ENCODE measurements at regions not wholly inside any gene's neighbourhood (a gene's known extent, or its start where the extent isn't known, plus 50 kb on each side); places are given as distances from the start of the nearest gene placed in this dataset.

DNA sequence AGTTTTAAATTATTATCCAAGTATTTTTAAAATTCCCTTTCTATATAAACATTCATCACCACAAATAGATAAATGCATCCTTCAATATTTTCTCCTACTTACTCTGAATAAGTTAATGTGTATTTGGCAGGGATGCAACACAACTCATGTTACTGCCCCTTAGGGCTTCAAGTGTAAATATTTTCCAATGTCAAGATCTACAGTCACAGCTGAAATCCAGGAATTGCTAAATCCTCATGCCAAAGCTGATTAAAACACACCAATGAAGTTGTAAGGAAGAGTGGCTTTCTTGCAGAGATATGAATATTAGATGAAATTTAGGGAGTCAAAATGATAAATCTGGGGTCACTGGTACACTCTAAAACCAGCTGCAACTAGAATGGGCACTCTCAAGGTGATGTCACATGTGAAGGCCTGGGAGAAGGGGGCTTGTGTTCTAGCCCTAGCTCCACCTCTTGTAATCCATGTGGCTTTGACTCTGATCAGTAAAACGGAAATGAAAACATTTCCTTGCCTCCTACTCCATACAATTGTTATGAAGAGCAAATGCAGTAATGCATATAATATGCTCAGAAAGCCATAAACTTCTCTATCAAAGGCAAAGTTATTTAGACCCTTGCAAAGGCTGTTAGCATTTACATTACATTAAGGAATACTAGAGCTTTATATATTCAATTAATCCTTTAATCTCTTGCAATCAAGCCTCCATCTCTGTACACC lies 228.1 kb upstream of the NFE2L3 start:
- no peak overlapping the region for H2AFZ ChIP-seq (ENCODE audit: low read depth, low read length)
- TF ChIP-seq EZH2phosphoT487 (IDR thresholded peaks at IDR 0.05; ENCODE audit: low read depth) (no peak), CTCF (IDR thresholded peaks at IDR 0.05; ENCODE audit: low read depth, low read length) (no peak)
- peaks cover 2% of the 10 kb centered on the region; the same call in 1 of the 2 replicates for H3K4me1 ChIP-seq (ENCODE audit: low read length)
- H3K9ac ChIP-seq (ENCODE audit: low read length) = no peak overlapping the region
- no peaks in the 10 kb centered on the region for H3K27me3 ChIP-seq (ENCODE audit: low read depth, low read length)
- no peaks in the 10 kb centered on the region for H4K20me1 ChIP-seq (ENCODE audit: insufficient read depth, low read length)
- H3K4me3 ChIP-seq (ENCODE audit: low read length) = no peak overlapping the region
- no peaks in the 10 kb centered on the region for H3K79me2 ChIP-seq (ENCODE audit: low read length)
- H3K27ac ChIP-seq (ENCODE audit: low read length) = no peak overlapping the region
- no peaks in the 10 kb centered on the region; the same call in 1 of the 2 replicates for H3K9me3 ChIP-seq (ENCODE audit: insufficient read depth, low read length)
- H3K4me2 ChIP-seq (ENCODE audit: low read length) = no peak overlapping the region
- no peaks in the 10 kb centered on the region for H3K36me3 ChIP-seq (replicated peaks; ENCODE audit: low read depth, low read length)

- H3K79me2 ChIP-seq (ENCODE audit: low read length) = no peaks in the 10 kb centered on the region
- no peaks in the 10 kb centered on the region for H3K36me3 ChIP-seq (replicated peaks; ENCODE audit: low read depth, low read length)
- H3K27ac ChIP-seq (ENCODE audit: low read length) = no peak overlapping the region
- no peaks in the 10 kb centered on the region for H3K27me3 ChIP-seq (ENCODE audit: low read depth, low read length)
- H4K20me1 ChIP-seq (ENCODE audit: insufficient read depth, low read length) = no peaks in the 10 kb centered on the region
- H2AFZ ChIP-seq (ENCODE audit: low read depth, low read length) = no peak overlapping the region
- H3K4me3 ChIP-seq (ENCODE audit: low read length) = no peak overlapping the region
- TF ChIP-seq CTCF (IDR thresholded peaks at IDR 0.05; ENCODE audit: low read depth, low read length) = no peak
- H3K9me3 ChIP-seq (ENCODE audit: insufficient read depth, low read length) = no peaks in the 10 kb centered on the region
- no peak overlapping the region for H3K9ac ChIP-seq (ENCODE audit: low read length)
- H3K4me1 ChIP-seq (ENCODE audit: low read length) = peaks cover 2% of the 10 kb centered on the region; the same call in 1 of the 2 replicates
- H3K4me2 ChIP-seq (ENCODE audit: low read length) = no peak overlapping the region
Observed at GRCh38 chr7:25926009-25926408, 226.0 kb upstream of the NFE2L3 start.

DNA sequence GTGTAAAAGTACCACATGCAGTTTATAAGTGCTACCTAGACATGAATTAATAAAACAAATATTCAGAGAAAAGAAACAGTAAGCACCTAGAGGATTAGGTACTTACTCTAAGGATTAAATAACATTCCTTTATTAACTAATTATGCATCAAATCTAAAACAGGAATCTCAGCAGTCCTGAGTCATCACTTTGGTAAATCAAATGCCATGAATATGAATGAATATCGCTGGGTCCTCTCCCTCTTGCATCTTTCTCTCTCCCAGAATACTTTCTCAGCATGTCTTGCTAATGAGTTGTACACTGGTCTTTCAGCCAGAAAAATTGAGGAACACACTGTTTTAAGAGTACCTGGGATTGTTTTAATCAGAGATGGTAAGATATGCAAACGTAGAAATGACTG lies 225.5 kb upstream of the NFE2L3 start:
- Histone ChIP-seq H4K20me1 (ENCODE audit: insufficient read depth, low read length) (no peaks in the 10 kb centered on the region), H2AFZ (ENCODE audit: low read depth, low read length) (no peak overlapping the region), H3K4me3 (ENCODE audit: low read length) (no peak overlapping the region), H3K27ac (ENCODE audit: low read length) (no peak overlapping the region), H3K4me2 (ENCODE audit: low read length) (no peak overlapping the region), H3K27me3 (ENCODE audit: low read depth, low read length) (no peaks in the 10 kb centered on the region), H3K4me1 (ENCODE audit: low read length) (no peaks in the 10 kb centered on the region), H3K36me3 (replicated peaks; ENCODE audit: low read depth, low read length) (no peaks in the 10 kb centered on the region), H3K79me2 (ENCODE audit: low read length) (no peaks in the 10 kb centered on the region), H3K9ac (ENCODE audit: low read length) (no peak overlapping the region), H3K9me3 (ENCODE audit: insufficient read depth, low read length) (no peaks in the 10 kb centered on the region)
- TF ChIP-seq EZH2phosphoT487 (IDR thresholded peaks at IDR 0.05; ENCODE audit: low read depth) = no peak
- no peak for TF ChIP-seq CTCF (IDR thresholded peaks at IDR 0.05; ENCODE audit: low read depth, low read length)

DNA sequence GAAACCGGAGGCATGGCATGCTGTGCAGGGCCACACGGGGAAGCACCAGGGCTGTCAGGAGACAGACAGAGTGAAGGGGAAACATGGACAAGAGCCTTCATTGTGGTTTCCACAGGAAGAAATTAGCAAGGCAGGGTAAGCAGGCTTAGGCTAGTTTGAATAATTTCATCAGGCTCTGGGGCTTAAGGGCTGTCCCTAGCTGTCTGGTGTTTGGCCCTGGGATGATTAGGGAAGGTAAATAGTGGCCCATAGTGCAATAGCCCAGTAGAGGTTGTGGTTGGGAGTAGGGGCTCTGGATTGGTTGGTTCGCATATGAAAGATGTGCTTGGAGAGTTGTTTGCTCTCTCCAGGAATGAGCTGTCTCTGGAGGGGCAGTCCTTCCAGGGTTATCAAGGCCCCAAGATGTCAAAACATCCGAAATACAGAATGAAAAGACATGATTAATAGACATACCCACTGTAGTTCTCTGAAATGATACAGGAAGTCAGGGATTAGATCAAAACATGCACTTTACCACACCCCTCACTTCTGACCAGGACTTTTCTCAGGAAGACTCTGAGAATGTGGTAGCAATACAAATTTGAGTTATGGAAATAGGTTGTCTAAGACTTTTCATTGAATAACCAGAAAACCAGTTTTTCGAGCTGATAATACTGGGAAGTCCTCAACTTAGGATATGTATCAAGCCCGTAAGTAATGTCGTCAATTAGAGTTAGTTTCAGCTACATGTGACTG lies 224.9 kb upstream of the NFE2L3 start:
- Histone ChIP-seq H2AFZ (ENCODE audit: low read depth, low read length) (no peak overlapping the region), H3K4me1 (ENCODE audit: low read length) (no peaks in the 10 kb centered on the region), H3K27me3 (ENCODE audit: low read depth, low read length) (no peaks in the 10 kb centered on the region), H3K9ac (ENCODE audit: low read length) (no peak overlapping the region), H3K36me3 (replicated peaks; ENCODE audit: low read depth, low read length) (no peaks in the 10 kb centered on the region), H3K79me2 (ENCODE audit: low read length) (no peaks in the 10 kb centered on the region), H3K4me2 (ENCODE audit: low read length) (no peak overlapping the region), H4K20me1 (ENCODE audit: insufficient read depth, low read length) (no peaks in the 10 kb centered on the region), H3K9me3 (ENCODE audit: insufficient read depth, low read length) (no peaks in the 10 kb centered on the region), H3K4me3 (ENCODE audit: low read length) (no peak overlapping the region), H3K27ac (ENCODE audit: low read length) (no peak overlapping the region)
- no peak for TF ChIP-seq CTCF (IDR thresholded peaks at IDR 0.05; ENCODE audit: low read depth, low read length)
- TF ChIP-seq EZH2phosphoT487 (IDR thresholded peaks at IDR 0.05; ENCODE audit: low read depth) = no peak

All from OCI-LY3 (cell line).